Fibroblast of lung (primary cell): ENCODE measurements at regions not wholly inside any gene's neighbourhood (a gene's known extent, or its start where the extent isn't known, plus 50 kb on each side); places are given as distances from the start of the nearest gene placed in this dataset.
"Not testable (repeated sequence)": the region's sequence is repeated elsewhere in the genome, so short reads cannot be mapped to it uniquely, and the experiment has no call there.

ENCODE experiments used
- DNase-seq, 2 donors: peaks; one replicate each; pipeline versions ENCODE4 v3.0.0 to v3.0.0-alpha.2; 2010; ENCODE audit warnings: low read depth in 2 of 2
- H2AFZ ChIP-seq: 2 replicates; pipeline ENCODE4 v1.5.1; 2012; ENCODE audit warnings: low read length, control low read depth, inconsistent platforms
- H3K27ac ChIP-seq: 2 replicates; pipeline ENCODE4 v1.5.1; 2011; ENCODE audit warnings: low read length, control low read depth; ENCODE audit not compliant: insufficient read depth
- H3K27me3 ChIP-seq: 2 replicates; pipeline ENCODE4 v1.5.1; 2011; ENCODE audit warnings: mild to moderate bottlenecking, low read length; ENCODE audit not compliant: control insufficient read depth, insufficient read depth
- H3K36me3 ChIP-seq: 2 replicates; pipeline ENCODE4 v1.5.1; 2011; ENCODE audit warnings: low read length; ENCODE audit not compliant: control insufficient read depth, insufficient read depth
- H3K4me1 ChIP-seq: 2 replicates; pipeline ENCODE4 v1.5.1; 2011; ENCODE audit warnings: low read length; ENCODE audit not compliant: control insufficient read depth, insufficient read depth; ENCODE audit errors: extremely low read depth
- H3K4me2 ChIP-seq: 2 replicates; pipeline ENCODE4 v1.5.1; 2011; ENCODE audit warnings: low read length, control low read depth; ENCODE audit not compliant: insufficient read depth; ENCODE audit errors: extremely low read depth
- H3K4me3 ChIP-seq, 4 experiments: fragments of 200-600 bp in 1 of 4; sonication (generic) in 1 of 4; replicated peaks in 1 of 4; 2 replicates each; pipeline ENCODE4 v1.5.1; 2011 to 2016; ENCODE audit warnings: low read length in 4 of 4, low read depth in 3 of 4, mild to moderate bottlenecking in 3 of 4, control low read depth in 2 of 4, inconsistent platforms in 1 of 4, mixed read lengths in 1 of 4; ENCODE audit not compliant: insufficient read depth in 1 of 4; ENCODE audit errors: control extremely low read depth in 1 of 4
- H3K79me2 ChIP-seq: 2 replicates; pipeline ENCODE4 v1.5.1; 2012; ENCODE audit warnings: mild to moderate bottlenecking, low read length, inconsistent platforms; ENCODE audit not compliant: control insufficient read depth, insufficient read depth
- H3K9ac ChIP-seq: 2 replicates; pipeline ENCODE4 v1.5.1; 2011; ENCODE audit warnings: mild to moderate bottlenecking, low read length, control low read depth; ENCODE audit not compliant: insufficient read depth
- H3K9me3 ChIP-seq: 2 replicates; pipeline ENCODE4 v1.5.1; 2012; ENCODE audit warnings: low read depth, low read length; ENCODE audit not compliant: control insufficient read depth, insufficient read depth
- H4K20me1 ChIP-seq: 2 replicates; pipeline ENCODE4 v1.5.1; 2011; ENCODE audit warnings: low read length; ENCODE audit not compliant: control insufficient read depth, insufficient read depth; ENCODE audit errors: extremely low read depth
- EZH2 ChIP-seq: IDR thresholded peaks from 2 replicates; pipeline ENCODE4 v1.5.1; 2012; ENCODE audit warnings: low read length, control low read depth, mild to moderate bottlenecking; ENCODE audit errors: missing control alignments
- TF ChIP-seq, protein P1 (sequence below), 2 donors: IDR thresholded peaks in 1 of 2; conservative IDR thresholded peaks in 1 of 2; 1 replicate in 1 of 2; 2 replicates in 1 of 2; pipeline ENCODE4 v1.5.1; 2011 to 2012; ENCODE audit warnings: low read length in 2 of 2, control low read depth in 1 of 2, inconsistent platforms in 1 of 2, low read depth in 1 of 2, mild to moderate bottlenecking in 1 of 2

DNA sequence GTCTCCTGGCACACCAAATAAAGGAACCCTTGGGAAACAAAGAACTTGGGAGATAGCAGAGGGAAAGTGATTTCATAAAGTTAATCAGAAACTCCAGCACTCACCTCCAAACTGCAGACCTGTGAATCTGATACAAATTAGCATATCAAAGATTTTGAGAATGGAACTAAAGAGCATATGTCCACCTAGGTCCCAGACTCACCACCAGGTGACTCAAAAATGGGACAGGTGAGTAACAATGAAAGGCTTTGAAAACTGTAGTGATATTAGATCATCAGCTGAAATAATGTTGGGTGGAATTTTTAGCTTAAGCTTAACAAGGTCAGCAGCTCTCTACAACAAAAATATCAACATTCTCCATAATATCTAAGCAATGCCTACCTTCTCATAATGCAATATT is 214.8 kb downstream of the RERGL start:
- H3K27me3 ChIP-seq: no peaks in the 10 kb centered on the region
- no peaks in the 10 kb centered on the region for H3K9me3 ChIP-seq
- no peaks in the 10 kb centered on the region for H3K36me3 ChIP-seq
- H3K4me1 ChIP-seq: no peaks in the 10 kb centered on the region
- H4K20me1 ChIP-seq: no peaks in the 10 kb centered on the region
- DNase-seq: no peak
- H3K27ac ChIP-seq: no peak overlapping the region
- no peaks in the 10 kb centered on the region for H3K79me2 ChIP-seq
- H3K4me2 ChIP-seq: no peak overlapping the region
- no peak overlapping the region for H2AFZ ChIP-seq
- no peak overlapping the region for H3K4me3 ChIP-seq
- no peak for TF ChIP-seq EZH2
- TF ChIP-seq, protein P1, sequence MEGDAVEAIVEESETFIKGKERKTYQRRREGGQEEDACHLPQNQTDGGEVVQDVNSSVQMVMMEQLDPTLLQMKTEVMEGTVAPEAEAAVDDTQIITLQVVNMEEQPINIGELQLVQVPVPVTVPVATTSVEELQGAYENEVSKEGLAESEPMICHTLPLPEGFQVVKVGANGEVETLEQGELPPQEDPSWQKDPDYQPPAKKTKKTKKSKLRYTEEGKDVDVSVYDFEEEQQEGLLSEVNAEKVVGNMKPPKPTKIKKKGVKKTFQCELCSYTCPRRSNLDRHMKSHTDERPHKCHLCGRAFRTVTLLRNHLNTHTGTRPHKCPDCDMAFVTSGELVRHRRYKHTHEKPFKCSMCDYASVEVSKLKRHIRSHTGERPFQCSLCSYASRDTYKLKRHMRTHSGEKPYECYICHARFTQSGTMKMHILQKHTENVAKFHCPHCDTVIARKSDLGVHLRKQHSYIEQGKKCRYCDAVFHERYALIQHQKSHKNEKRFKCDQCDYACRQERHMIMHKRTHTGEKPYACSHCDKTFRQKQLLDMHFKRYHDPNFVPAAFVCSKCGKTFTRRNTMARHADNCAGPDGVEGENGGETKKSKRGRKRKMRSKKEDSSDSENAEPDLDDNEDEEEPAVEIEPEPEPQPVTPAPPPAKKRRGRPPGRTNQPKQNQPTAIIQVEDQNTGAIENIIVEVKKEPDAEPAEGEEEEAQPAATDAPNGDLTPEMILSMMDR (conservative IDR thresholded peaks at IDR 0.05 in 1 of 2, IDR thresholded peaks at IDR 0.05 in 1 of 2; ENCODE audit: low read depth in 1 of 2, low read length in 2 of 2): no peak
- no peak overlapping the region for H3K9ac ChIP-seq

DNA sequence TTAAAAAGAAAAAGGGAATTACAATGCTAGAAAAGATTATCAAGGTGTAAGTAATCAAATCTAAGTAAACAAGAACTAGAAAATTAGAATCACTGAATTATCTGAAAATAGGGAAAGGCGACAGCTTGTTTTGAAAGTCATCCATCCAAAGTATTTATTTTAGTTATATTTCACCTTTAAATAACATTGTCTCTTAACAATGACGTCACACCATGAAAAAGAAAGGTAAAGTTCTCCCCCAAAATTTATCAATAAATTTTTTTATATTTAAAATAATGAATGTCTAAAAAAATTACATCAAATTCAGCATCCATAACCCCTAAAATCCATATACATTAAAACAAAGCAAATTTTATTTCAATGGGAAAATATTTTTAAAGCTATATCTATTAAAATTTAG is 223.2 kb downstream of the RERGL start:
- Histone ChIP-seq H3K4me3 (no peak overlapping the region), H3K9me3 (no peaks in the 10 kb centered on the region), H3K27me3 (no peaks in the 10 kb centered on the region), H4K20me1 (no peaks in the 10 kb centered on the region), H3K4me1 (no peaks in the 10 kb centered on the region), H3K79me2 (no peaks in the 10 kb centered on the region), H3K9ac (no peak overlapping the region), H2AFZ (no peak overlapping the region), H3K36me3 (no peaks in the 10 kb centered on the region), H3K4me2 (no peak overlapping the region), H3K27ac (no peak overlapping the region)
- no peak for DNase-seq
- TF ChIP-seq, protein P1 (conservative IDR thresholded peaks at IDR 0.05 in 1 of 2, IDR thresholded peaks at IDR 0.05 in 1 of 2; ENCODE audit: low read depth in 1 of 2, low read length in 2 of 2): no peak
- TF ChIP-seq EZH2: no peak

DNA sequence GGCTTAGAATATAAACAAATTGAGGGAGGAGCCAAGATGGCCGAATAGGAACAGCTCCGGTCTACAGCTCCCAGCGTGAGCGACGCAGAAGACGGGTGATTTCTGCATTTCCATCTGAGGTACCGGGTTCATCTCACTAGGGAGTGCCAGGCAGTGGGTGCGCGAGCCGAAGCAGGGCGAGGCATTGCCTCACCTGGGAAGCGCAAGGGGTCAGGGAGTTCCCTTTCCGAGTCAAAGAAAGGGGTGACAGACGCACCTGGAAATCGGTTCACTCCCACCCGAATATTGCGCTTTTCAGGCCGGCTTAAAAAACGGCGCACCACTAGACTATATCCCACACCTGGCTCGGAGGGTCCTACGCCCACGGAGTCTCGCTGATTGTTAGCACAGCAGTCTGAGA is 234.4 kb downstream of the RERGL start:
- H3K9ac ChIP-seq, H3K27ac ChIP-seq, H4K20me1 ChIP-seq, H2AFZ ChIP-seq, H3K9me3 ChIP-seq, H3K36me3 ChIP-seq, H3K79me2 ChIP-seq, H3K4me1 ChIP-seq, DNase-seq, H3K4me2 ChIP-seq, H3K27me3 ChIP-seq, H3K4me3 ChIP-seq: not testable (repeated sequence)

DNA sequence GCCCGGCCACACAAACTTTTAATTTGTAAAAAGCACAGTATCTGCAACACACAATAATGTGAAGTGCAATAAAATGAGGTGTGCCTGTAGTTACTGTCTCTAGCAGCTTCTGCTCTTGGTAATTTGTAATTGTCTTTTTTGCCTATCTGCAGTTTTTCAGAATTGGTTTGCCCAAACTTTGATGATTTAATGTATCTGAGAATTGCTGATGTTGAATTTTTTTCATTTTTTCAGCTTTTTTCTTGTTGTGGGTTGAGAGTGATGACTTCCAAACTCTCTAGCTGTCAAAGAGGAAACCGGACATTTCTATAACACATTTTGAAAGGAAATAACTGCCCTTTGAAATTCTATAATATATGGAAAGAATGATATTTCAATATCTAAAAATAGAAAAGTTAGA is 236.9 kb downstream of the RERGL start:
- Histone ChIP-seq H3K9ac (no peak overlapping the region), H2AFZ (no peak overlapping the region), H3K36me3 (no peaks in the 10 kb centered on the region), H3K4me3 (no peak overlapping the region), H3K4me2 (no peak overlapping the region), H3K27me3 (no peaks in the 10 kb centered on the region), H3K4me1 (no peaks in the 10 kb centered on the region), H3K79me2 (no peaks in the 10 kb centered on the region), H3K27ac (no peak overlapping the region), H3K9me3 (no peaks in the 10 kb centered on the region), H4K20me1 (no peaks in the 10 kb centered on the region)
- no peak for TF ChIP-seq EZH2
- TF ChIP-seq, protein P1 (conservative IDR thresholded peaks at IDR 0.05 in 1 of 2, IDR thresholded peaks at IDR 0.05 in 1 of 2; ENCODE audit: low read depth in 1 of 2, low read length in 2 of 2): no peak
- no peak for DNase-seq
